Amniotic stem cell (primary cell): ENCODE measurements at regions not wholly inside any gene's neighbourhood (a gene's known extent, or its start where the extent isn't known, plus 50 kb on each side); places are given as distances from the start of the nearest gene placed in this dataset.
"Not testable (repeated sequence)": the region's sequence is repeated elsewhere in the genome, so short reads cannot be mapped to it uniquely, and the experiment has no call there.

ENCODE experiments used
- DNase-seq: peaks from one replicate; lab custom pipeline; 2025; lab: John Stamatoyannopoulos, UW

DNA sequence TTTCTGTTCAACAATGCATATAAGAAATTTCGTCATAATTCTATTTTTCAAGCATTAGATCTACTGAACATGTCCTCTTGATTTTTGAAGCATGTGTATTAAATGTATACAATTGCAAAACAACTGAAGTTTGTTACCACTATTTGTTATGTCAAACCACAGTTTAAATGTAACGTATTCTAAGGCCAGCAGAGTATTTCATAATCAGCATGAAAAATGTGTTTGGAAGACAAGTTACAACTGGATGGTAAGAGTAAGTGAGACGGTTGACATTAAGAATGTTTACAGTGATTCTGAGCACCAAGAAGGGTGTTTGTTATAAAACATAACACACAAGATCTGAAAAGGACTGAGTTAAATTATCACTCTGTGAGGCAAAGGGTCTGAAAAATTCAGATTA is 738.4 kb downstream of the PLOD2 start:
- DNase-seq = no peak

DNA sequence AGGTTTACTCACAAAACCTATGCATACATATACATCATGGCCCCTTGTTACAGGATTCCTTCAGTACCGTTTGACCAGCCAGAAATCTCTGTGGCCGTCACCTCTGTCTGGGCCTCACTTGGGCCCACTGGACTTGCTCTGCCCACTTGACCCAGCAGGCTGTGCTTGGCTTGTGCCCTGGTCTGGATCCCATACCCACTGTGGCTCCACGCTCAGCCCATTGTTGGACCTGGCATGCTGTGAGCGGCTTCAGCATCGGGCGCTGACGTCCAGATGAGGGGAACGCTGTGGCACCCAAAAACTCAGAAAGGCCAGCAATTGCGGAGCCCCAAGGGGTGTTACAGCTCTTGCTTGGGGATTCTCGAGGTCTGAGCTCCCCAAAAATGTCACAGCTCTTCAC is 733.6 kb downstream of the PLOD2 start:
- no peak for DNase-seq

DNA sequence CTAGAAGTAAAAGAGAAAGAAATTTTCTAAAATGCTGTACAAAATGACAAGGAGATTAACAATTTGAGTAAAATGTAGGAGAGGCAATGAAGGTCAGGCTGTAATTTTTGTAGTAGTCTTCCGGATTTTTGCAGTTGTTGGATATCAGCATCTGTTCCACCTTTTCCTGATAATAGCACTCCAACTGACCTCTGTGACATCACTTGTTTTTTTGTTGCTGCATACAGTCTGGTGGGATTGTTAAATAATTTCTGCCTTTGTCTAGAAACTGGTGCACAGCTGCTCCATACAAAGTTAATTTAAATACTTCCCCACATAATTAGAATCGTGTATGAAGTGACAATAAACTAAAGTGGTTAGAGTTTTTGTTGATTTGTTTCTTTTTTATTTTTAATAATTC is 731.4 kb downstream of the PLOD2 start:
- DNase-seq = no peak

DNA sequence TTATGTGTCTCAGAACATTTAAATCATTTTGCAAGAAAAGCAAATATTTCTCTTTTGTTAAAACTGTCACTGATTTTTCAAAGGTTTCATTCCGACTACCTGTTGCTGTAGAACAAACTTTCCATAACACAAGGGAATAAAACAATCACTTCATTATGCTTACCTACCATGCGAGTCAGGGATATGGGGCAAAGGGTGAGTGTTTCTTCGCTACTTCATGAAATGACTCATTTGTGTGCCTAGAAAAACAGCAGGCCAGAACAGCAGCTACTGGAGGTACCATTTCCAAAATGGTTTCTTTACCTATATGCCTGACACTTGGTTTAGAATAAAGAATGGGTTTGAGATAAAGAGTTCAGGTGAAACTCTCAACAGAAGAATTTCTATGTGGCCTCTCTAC is 712.5 kb downstream of the PLOD2 start:
- no peak for DNase-seq

DNA sequence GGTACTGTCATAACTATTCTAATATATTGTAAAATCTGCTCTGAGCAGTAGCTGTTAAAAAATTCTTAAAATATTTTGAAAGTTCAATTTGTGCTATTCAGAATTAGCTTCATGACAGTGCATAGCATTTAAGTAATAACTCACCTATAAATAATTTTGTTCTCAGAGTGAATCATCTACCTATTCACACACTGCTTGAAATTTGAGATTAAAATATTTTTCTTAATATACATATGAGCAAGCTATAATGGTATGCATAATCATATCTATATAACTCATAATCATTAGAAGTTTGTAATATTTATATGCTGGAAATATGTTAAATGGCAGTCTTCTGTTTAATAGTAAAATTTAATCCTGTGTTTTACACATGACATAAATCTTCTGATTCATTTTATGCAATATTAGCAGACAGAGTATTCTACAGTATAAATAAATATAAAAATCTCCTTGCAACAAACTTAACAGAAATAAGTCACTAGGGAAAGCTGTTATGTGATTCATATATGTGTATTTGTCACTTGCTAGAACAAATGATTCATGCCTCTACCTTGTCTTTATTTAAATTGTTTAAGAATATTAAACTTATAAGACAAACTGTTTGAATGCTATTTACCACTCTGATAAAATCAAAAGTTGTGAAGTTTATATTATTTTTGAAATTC is 710.8 kb downstream of the PLOD2 start:
- DNase-seq = no peak

DNA sequence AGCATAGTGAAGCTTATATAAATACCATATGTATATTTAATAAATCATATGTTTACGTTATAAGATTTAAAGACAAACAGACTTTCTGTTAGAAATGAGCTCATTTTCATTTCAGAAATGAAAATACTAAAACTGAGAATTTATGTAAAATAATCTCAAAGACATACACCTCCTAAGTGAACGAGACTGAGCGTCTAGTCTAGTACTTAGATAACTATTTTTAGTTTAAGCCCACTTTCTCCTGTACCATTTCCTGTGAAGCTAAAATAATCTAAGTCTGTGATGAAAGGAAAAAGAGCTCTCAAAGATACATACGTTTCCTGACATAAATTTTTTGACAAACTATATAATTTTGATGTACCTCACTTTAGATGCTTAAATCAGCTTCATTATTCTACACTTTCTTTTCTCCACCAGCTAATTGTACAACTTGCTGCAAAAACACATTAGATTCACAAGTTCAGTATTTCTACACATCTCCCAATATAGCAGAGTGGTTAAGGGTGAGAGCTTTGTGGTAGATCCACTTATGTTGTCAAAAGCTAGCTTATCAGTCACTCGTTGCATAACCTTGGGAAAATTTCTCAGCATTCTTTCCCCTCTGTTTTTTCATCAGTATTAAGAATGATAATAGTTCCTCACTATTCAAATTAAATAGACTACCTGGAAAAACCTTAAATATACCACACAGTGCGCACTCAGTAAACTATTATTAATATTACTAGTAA is 703.0 kb downstream of the PLOD2 start:
- DNase-seq = no peak

DNA sequence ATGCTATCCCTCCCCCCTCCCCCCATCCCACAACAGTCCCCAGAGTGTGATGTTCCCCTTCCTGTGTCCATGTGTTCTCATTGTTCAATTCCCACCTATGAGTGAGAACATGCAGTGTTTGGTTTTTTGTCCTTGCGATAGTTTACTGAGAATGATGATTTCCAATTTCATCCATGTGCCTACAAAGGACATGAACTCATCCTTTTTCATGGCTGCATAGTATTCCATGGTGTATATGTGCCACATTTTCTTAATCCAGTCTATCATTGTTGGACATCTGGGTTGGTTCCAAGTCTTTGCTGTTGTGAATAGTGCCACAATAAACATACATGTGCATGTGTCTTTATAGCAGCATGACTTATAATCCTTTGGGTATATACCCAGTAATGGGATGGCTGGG is 701.3 kb downstream of the PLOD2 start:
- not testable (repeated sequence) for DNase-seq

DNA sequence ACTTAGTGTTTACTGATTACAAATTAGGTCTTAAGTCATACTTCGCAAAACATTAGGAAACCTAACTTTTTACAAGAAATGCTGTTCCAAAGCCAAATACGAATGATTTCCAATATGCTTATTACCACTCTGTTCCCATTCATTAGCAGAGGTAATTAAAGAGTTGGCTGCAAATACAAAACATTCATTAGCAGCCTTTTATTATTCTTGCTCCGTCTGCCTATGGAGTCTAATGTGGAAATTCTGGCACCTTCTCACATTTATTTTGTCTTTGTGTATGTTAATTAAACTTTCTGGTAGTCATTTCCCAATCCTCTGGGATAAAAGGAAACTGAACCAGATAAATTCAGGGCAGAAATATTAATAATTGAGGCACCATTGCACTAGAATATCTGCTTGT is 689.0 kb downstream of the PLOD2 start:
- no peak for DNase-seq

DNA sequence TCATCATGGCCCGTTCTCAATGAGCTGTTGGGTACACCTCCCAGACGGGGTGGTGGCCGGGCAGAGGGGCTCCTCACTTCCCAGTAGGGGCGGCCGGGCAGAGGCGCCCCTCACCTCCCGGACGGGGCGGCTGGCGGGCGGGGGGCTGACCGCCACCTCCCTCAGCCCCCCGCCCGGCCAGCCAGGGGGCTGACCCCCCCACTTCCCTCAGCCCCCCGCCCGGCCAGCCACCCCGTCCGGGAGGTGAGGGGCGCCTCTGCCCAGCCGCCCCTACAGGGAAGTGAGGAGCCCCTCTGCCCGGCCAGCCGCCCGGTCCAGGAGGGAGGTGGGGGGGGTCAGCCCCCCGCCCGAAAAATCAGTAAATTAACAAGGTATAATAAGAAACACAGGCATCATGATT is 678.2 kb downstream of the PLOD2 start:
- DNase-seq = not testable (repeated sequence)

DNA sequence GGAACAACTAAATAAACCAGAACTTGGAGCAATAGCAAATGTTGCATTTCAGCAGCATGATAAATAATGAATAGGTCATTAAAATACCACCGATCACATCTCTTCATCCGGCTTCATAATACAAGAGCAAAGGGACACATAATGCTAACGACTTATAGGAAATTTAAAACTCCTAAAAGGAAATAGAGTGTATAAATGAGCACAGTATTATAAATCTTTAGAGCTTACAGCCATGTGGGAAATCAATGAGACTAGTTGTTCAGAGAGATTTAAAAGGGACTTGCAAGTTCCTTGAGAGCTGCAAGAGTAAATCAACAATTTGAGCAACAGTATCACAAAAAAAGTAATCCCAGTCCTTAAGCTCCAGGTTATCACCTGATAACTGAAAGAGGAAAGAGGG is 677.0 kb downstream of the PLOD2 start:
- no peak for DNase-seq

DNA sequence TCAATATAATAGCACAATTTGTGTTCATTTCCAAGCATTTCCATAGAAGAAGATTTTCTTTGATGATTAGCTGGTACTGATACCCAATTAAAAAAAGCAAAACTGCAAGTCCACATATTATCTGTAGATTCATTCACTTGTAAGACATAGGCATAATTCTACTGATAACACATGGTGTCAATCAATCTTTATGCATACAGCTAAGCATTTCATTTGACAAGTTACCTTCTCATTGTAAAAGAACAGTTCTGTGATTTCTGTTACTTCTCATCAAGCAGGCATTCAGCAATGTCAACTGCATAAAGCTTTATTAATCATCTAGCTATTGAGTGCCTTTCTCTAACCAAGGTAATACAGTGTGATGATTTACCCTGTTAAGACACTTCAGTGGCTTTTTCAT is 672.0 kb downstream of the PLOD2 start:
- no peak for DNase-seq

DNA sequence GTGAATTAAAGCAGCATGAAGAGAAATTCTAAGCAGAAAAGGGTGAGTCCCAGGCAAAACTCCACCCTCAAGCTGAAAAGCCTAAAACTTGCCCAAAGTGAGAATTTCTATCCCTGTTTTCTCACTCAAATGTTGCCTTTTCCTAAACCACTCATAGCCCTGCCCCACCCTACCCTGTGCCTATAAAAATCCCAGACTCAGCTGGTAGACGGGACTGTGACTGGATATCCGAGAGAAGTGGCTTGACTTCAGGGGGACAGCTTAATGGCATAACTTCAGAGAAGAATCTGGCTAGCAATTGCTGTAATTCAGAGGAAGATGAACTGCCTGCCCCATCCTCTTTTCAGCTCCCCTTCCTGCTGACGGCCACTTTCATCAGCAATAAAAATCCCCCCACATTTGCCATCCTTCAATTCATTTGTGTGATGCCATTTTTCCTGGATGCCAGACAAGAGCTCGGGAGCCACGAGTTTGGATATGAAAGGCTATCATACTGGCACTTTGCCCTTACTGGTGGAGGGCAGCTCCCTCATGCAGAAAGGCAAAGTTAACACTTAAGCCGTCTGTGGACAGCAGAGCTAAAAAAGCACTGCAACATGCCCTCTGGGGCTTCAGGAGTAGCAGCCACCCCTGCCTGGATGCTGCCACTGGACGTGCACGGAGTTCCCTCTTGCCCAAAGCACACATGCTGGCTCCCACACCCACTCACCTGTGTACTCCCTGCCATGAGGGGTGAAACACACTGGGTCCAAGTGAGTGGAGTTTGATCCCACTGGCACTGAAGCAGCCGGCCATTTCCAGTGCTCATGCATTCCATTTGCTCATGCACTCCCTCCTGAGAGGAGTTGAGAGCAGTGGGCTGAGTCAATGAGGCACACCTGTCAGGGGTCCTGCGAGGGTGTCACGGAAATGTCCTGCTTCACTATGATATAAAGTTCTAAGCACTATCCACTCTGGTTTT is 670.6 kb downstream of the PLOD2 start:
- no peak for DNase-seq

DNA sequence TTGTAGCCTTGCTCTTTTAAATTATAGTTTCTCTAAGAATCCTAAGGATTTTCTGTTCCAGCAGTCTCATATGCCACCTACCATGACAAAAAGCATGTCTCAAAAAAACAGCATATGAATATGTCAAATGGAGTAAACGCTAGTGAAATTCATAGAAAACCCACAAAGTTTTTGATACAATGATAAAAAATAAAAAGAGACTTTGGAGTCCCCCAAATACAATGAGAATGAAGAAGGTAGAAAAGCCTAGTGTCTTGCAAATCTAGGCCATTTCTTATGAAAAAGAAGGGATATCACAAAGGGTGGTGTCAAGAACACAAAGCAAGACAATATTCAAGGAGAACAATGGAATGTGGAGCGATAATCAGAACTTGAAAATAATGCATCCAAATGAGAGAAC is 668.5 kb downstream of the PLOD2 start:
- DNase-seq = no peak

DNA sequence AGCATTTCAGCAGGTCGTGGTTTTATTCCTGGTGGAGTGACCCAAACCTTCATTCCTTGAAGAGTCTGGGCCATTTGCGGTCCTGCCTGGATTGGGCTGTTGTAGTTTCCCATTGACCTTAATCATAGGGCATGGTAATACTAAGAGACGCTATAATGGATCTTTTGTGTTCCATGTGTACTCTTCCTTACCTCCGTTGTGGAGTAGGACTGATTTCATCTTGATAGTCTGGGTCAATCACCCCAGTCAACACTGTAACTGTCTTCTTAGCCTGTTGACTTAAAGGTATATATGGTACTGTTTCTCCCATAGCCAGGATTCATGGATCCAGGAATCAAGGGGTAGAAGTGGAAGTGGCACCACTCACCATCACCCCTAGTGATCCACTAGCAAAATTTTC is 643.6 kb downstream of the PLOD2 start:
- DNase-seq = not testable (repeated sequence)

DNA sequence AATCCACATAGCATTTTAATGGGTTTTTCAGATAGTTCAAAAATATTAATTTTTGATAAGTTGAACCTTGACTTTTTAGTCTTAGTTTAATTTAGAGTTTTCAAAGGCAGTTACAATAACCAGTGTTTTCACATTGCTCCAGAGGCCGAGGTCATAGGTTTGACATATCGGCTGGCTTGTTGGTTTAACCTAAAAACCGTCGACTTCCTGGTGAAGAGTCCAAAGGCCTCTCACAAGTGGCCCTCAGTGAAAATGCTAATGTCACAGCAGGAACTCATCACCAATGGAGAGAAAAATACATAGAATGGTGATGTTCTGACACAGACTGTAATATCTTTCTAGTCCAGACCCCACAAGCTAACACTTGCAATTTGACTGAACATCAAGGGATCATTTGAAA is 642.3 kb downstream of the PLOD2 start:
- no peak for DNase-seq

DNA sequence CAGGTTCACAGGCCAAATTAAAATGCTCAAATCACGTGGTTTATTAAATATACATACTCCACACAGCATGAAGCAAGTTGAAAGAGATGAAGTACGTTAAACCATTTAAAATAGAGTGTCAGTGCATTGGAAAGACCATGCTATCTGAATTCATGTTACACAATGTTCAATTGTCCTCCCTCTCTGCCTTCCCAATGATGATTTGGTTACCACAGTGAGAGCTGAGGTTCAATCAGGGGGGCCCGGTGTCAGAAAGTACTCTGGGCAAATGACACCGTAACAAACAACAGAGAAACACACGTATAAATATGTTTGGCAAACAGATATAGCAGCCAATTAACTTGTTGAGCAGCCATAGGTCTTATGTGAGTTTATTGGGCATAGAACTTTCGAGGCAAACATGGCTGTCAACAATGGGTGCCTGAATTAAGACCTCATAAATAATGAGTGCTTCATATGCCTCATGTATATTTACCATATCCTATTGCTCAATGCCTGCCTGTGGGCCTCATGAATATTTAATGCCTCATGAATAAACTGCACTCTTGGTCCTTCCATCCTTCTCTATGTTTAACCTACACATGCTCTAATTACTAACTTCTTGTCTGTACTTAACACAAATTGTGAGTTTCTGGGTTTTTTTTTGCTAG is 641.5 kb downstream of the PLOD2 start:
- no peak for DNase-seq

DNA sequence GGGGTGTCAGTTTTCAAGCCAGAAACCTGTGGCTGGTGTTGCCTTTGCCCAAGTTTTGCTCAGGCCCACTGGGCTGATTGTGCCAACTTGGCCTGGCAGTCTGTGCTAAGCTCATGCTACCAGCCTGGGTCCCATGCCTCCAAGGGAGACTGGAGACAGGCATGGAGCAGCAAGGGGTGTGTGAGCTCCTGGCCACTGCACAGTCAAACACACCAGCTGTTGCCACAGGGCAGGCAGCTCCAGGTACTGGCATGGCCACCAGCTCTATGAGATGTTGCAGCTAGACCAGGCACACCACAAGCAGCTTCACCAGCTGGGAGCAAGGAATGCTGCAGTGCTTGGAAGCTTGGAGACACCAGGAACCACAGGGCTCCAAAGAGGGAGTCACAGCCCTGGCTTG is 638.8 kb downstream of the PLOD2 start:
- no peak for DNase-seq

DNA sequence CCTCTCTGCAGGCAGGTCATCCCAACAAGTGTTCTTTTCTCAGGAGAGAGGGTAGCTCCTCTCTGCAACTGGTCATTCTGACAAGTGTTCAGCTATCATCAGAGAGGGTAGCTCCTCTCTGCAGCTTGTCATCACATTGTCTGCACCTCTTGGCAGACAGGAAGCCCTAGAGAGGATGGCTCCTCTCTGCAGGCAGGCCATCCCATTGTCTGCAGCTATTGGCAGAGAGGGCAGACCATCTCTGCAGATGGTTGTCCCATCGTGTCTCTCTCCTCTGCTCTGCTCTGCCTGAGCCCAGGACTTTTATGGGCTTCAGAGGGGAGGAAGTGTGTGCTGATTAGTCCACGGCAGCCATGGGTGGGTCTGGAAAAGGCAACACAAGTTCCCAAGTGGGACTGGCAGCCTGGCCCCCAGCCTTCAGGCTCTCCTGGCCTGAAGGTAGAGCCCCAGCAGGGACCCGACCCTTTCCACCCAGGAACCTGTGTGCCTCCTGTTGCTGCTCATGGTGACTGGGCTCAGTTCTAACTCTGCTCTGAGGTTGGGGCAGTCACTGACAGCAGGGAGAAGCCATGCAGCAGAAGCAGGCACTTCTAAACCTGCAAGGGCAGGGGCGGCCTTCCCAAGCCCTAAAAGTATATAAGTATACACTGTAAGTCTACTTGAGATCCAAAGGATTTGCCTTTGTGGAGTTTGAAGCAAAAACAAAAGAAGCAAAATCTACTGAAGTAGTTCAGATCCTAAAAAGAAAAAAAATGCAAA is 637.9 kb downstream of the PLOD2 start:
- no peak for DNase-seq

DNA sequence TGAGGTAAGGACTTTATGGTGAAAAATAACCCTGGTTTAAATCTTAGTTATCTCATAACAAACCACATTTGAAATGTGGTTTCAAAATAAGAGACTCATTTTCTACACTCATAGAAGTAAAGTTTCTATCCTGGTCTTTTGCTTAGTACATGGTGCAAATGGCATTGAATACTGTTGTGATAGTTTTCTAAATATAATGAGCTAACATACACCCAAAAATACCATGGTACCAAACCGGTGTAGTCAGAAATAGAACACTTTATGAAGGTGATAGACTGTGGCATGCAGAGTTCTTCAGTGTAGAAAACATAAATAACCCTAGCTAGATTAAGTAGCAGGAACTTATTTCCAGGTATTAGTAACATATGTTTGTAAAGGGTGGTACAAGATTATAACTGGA is 629.4 kb downstream of the PLOD2 start:
- no peak for DNase-seq

DNA sequence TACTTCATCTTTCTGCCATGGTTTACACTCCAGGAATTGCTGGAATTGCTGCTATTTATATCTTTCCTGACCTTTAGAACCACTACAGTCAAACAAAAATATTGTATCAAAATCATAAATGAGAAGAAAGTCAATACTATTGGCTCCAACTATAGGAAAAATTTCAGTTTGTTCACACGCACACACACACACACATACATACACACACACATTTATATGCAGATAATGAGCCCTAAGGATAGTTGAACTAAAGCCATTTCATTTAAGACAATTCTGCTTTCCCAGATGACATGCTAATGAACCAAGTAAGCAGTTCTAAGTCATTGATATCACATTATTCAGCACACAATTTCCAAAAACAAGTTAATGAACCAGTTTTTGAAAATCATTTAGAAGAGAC is 627.3 kb downstream of the PLOD2 start:
- DNase-seq = no peak

DNA sequence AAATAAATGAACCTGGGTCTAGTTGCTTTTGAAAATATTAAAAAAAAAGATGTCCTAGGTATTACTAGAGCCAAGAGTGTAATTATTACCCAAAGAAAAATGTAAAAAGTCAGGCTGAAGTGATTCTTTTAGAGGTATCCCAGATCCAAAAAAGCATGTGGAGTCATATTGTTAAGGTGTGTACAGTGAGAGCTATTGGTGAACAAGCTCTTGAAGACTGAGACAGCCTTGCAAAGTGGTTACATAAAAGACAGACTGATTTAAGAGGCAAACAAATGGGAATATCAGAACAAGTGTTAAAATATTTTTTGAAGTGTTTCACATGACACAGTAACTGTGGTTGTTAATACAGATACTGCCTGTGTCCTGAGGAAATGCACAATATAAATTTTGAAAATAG is 624.5 kb downstream of the PLOD2 start:
- DNase-seq = no peak

DNA sequence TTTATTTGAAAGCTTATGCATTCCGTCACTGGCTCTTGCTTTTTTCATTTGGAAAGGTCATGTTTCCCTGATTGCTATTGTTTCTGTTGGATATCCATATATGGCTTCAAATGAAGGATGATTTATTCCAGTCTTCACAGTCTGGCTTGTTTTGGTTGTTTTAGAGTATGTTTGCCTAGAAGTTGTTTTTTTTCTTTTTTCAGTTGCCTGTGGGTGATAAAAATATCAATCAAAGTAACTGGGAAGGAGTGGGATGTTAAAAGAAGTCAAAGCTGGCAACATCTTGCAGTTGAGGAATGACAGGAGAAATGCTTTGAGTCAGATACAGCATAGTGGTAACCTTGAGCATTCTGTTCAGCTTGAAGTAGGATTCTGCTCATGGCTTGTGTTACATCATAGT is 610.5 kb downstream of the PLOD2 start:
- DNase-seq = no peak
